IgD-negative memory B cell (primary cell): ENCODE measurements at regions not wholly inside any gene's neighbourhood (a gene's known extent, or its start where the extent isn't known, plus 50 kb on each side); places are given as distances from the start of the nearest gene placed in this dataset.

Source experiments
- H3K27ac Mint-ChIP-seq, 3 donors: one replicate each; pipeline ENCODE4 v1.8.0; 2020 to 2022; ENCODE audit warnings: mild to moderate bottlenecking in 3 of 3, mixed read lengths in 3 of 3, moderate library complexity in 1 of 3
- H3K27me3 Mint-ChIP-seq: one replicate; pipeline ENCODE4 v1.8.0; 2021; ENCODE audit warnings: mixed read lengths
- H3K36me3 Mint-ChIP-seq: one replicate; pipeline ENCODE4 v1.8.0; 2020; ENCODE audit warnings: mild to moderate bottlenecking, mixed read lengths
- H3K4me1 Mint-ChIP-seq, 3 donors: one replicate each; pipeline ENCODE4 v1.8.0; 2020 to 2022; ENCODE audit warnings: mixed read lengths in 3 of 3, mild to moderate bottlenecking in 1 of 3
- H3K4me3 Mint-ChIP-seq, 4 donors: one replicate each; pipeline ENCODE4 v1.8.0; 2020 to 2022; ENCODE audit warnings: mild to moderate bottlenecking in 4 of 4, mixed read lengths in 4 of 4, moderate library complexity in 3 of 4
- H3K9me3 Mint-ChIP-seq, 3 donors: one replicate each; pipeline ENCODE4 v1.8.0; 2020 to 2021; ENCODE audit warnings: mixed read lengths in 3 of 3, mild to moderate bottlenecking in 1 of 3

DNA sequence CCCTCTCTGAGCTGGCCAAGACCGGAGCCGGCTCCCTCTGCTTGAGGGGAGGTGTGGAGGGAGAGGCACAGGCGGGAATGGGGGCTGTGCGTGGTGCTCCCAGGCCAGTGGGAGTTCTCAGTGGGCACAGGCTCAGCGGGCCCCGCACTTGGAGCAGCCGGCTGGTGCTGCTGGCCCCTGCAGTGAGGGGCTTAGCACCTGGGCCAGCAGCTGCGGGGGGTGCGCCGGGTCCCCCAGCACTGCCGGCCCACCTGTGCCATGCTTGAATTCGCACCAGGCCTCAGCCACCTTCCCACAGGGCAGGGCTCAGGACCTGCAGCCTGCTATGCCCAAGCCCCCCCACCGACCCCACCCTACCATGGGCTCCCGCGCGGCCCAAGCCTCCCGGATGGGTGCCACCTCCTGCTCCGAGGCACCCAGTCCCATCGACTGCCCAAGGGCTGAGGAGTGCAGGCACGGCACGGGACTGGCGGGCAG is 602.5 kb downstream of the KCTD8 start:
- Mint-ChIP-seq H3K4me3 (no peak overlapping the region), H3K27ac (no peak overlapping the region), H3K9me3 (peaks cover 0 to 5% (median 4%) of the 10 kb centered on the region in 3 donors), H3K36me3 (no peaks in the 10 kb centered on the region), H3K27me3 (no peaks in the 10 kb centered on the region), H3K4me1 (no peaks in the 10 kb centered on the region)

DNA sequence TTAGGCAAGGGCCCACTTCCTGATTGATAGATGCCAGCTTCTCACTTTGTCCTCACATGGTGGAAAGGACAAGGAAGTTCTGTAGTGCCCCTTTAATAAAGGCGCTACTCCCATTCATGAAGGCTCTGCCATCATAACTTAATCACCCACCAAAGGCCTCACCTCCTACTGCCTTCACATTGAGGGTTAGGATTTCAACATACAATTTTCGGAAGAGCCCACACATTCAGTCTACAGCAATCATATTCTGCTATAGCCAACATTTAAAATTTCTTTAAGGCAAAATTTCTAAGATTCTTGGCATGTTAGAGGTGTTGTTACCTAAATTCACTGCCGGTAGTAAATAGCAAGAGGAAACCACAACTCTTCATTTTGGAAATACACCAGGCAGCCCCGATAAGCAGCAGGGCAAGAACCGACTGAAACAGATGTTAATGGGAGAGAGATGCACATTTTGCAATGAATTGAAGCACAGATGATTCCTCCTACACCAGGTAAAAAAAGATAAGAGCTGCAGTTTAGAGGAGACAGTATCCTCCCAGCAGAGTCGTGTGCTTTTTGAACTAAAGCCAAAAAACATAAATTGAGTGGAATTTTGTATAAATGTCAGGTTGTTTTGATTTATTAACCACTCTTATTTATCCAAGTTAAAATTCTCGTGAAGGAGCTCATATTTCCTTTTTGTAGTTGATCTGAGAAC is 594.9 kb downstream of the KCTD8 start:
- H3K27me3 Mint-ChIP-seq: no peaks in the 10 kb centered on the region
- no peak overlapping the region for H3K27ac Mint-ChIP-seq
- no peaks in the 10 kb centered on the region for H3K36me3 Mint-ChIP-seq
- H3K4me3 Mint-ChIP-seq: no peak overlapping the region
- peaks cover 0 to 1% (median 0%) of the 10 kb centered on the region in 3 donors for H3K9me3 Mint-ChIP-seq
- H3K4me1 Mint-ChIP-seq: no peaks in the 10 kb centered on the region

- H3K9me3 Mint-ChIP-seq: peaks cover 0 to 3% (median 1%) of the 10 kb centered on the region in 3 donors
- no peaks in the 10 kb centered on the region for H3K27me3 Mint-ChIP-seq
- H3K4me3 Mint-ChIP-seq: no peak overlapping the region
- no peaks in the 10 kb centered on the region for H3K36me3 Mint-ChIP-seq
- H3K27ac Mint-ChIP-seq: no peak overlapping the region
- no peaks in the 10 kb centered on the region for H3K4me1 Mint-ChIP-seq
These were observed 593.3 kb downstream of the KCTD8 start for GRCh38 chr4:43855283-43855682.

DNA sequence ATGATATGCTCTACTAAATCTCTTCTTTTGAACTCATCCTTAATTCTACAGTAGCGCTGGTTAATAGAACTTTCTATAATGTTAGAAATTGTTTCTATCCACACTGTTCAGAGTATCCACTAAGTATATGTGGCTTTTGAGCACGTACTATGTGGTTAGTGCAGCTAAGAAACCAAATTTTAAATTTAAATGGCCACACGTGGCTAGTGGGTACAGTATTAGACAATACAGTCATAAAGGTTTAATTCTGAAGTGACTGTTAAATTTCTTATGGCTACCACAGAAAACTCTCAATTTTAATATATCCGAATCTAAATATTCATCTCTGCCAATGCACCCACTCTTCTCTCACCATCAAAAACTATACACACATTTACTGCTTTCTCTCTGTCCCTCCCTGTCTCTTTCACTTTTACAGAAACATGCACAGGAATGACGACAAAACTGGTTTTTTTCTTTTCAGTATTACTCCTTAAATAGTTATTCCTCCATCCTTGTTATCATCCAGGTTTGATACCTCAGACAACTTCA is 583.9 kb downstream of the KCTD8 start:
- H3K4me1 Mint-ChIP-seq: peaks cover 0 to 7% (median 3%) of the 10 kb centered on the region in 3 donors
- H3K27ac Mint-ChIP-seq: no peak overlapping the region
- no peaks in the 10 kb centered on the region for H3K36me3 Mint-ChIP-seq
- peak overlapping the region in 1 of 4 donors; percentile 13 for H3K4me3 Mint-ChIP-seq
- peaks cover 2 to 11% (median 4%) of the 10 kb centered on the region in 3 donors for H3K9me3 Mint-ChIP-seq
- H3K27me3 Mint-ChIP-seq: no peaks in the 10 kb centered on the region

DNA sequence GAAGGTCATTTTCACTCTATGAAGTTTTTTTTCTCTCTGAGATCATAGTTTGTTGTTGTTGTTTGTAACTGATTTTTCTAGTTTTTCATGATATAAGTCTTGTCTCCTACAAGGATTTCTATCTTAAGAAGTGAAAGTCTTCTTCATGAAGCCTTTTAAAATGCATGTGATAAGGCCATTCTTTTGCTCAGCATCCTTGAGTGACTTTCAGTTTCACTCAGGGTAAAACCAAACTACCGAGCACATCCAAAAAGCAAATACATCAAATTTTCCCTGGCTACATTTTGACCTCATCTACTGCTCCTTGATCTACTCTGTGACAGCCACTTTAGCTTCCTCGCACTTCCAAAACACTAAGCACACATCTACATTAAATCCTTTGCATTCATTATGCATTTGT is 580.7 kb downstream of the KCTD8 start:
- no peak overlapping the region for H3K27ac Mint-ChIP-seq
- H3K4me1 Mint-ChIP-seq: peaks cover 0 to 7% (median 3%) of the 10 kb centered on the region in 3 donors
- no peaks in the 10 kb centered on the region for H3K27me3 Mint-ChIP-seq
- H3K4me3 Mint-ChIP-seq: peak overlapping the region in 1 of 4 donors; percentile 34
- no peaks in the 10 kb centered on the region for H3K36me3 Mint-ChIP-seq
- peaks cover 2 to 8% (median 4%) of the 10 kb centered on the region in 3 donors for H3K9me3 Mint-ChIP-seq

- H3K4me1 Mint-ChIP-seq: no peaks in the 10 kb centered on the region
- no peaks in the 10 kb centered on the region for H3K36me3 Mint-ChIP-seq
- peaks cover 0 to 5% (median 5%) of the 10 kb centered on the region in 3 donors for H3K9me3 Mint-ChIP-seq
- no peak overlapping the region for H3K4me3 Mint-ChIP-seq
- H3K27ac Mint-ChIP-seq: no peak overlapping the region
- H3K27me3 Mint-ChIP-seq: no peaks in the 10 kb centered on the region
These were observed 573.0 kb downstream of the KCTD8 start for GRCh38 chr4:43875655-43876054.

DNA sequence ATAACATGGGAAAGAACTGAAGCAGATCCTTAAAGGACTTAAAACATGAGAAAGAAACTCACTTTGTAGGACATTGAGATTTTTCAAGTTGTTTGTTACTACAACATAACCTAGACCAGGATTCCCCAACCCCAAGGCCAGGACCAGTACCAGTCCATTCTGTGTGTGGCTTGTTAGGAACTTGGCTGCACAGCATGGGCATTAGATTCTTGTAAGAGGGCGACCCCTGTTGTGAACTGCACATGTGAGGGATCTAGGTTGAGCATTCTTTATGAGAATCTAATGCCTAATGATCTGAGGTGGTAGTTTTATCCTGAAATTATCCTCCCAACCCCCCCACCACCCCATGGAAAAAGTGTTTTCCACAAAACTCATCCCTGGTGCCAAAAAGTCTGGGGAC is 566.1 kb downstream of the KCTD8 start:
- no peaks in the 10 kb centered on the region for H3K4me1 Mint-ChIP-seq
- peaks cover 0 to 4% (median 1%) of the 10 kb centered on the region in 3 donors for H3K9me3 Mint-ChIP-seq
- peaks cover 2% of the 10 kb centered on the region for H3K36me3 Mint-ChIP-seq
- H3K27ac Mint-ChIP-seq: no peak overlapping the region
- H3K27me3 Mint-ChIP-seq: no peaks in the 10 kb centered on the region
- H3K4me3 Mint-ChIP-seq: no peak overlapping the region

DNA sequence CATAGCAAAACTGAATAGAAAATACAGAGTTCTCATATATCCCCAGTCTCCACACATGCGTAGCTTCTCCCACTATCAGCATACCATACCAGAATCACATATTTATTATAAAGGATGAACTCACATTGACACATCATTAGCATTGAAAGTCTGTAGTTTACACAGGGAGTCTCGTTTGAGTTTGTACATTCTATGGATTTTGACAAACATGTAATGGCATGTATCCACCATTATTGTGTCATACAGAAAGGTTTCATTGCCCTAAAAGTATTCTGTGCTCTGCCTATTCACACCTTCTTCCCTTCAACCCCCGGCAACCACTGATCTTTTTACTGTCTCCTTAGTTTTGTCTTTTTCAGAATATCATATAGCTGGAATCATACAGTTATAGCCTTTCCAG is 562.4 kb downstream of the KCTD8 start:
- no peak overlapping the region for H3K27ac Mint-ChIP-seq
- peaks cover 0 to 1% (median under 1%) of the 10 kb centered on the region in 3 donors for H3K9me3 Mint-ChIP-seq
- H3K27me3 Mint-ChIP-seq: no peaks in the 10 kb centered on the region
- peaks cover 2% of the 10 kb centered on the region for H3K36me3 Mint-ChIP-seq
- no peaks in the 10 kb centered on the region for H3K4me1 Mint-ChIP-seq
- H3K4me3 Mint-ChIP-seq: no peak overlapping the region

GRCh38 chr4:43898836-43899235 is 549.8 kb downstream of the KCTD8 start:
- H3K27ac Mint-ChIP-seq: no peak overlapping the region
- H3K36me3 Mint-ChIP-seq: no peaks in the 10 kb centered on the region
- H3K9me3 Mint-ChIP-seq: peaks cover 0 to 4% (median 2%) of the 10 kb centered on the region in 3 donors
- no peak overlapping the region for H3K4me3 Mint-ChIP-seq
- no peaks in the 10 kb centered on the region for H3K27me3 Mint-ChIP-seq
- peaks cover 0 to 1% (median 0%) of the 10 kb centered on the region in 3 donors for H3K4me1 Mint-ChIP-seq

DNA sequence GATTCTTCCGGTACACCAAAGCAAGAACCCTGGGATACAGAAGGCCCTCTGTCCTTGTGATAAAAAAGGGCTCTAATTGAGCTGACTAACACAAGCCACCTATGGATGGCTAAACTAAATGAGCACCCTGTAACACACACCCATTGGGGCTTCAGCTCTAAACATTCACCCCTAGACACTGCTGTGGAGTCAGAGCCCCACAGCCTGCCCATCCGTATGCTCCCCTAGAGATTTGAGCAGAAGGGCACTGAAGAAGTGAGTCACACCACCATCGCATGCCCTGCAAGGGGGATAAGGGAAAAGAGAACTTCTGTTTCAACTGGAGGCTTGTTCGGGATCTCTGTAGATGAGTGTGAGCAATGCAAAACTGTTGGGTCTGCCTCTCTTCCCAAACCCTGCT is 545.2 kb downstream of the KCTD8 start:
- Mint-ChIP-seq H3K4me1 (peaks cover 0 to 1% (median 0%) of the 10 kb centered on the region in 3 donors), H3K27me3 (no peaks in the 10 kb centered on the region), H3K27ac (no peak overlapping the region), H3K9me3 (peaks cover 0 to 2% (median 0%) of the 10 kb centered on the region in 3 donors), H3K36me3 (no peaks in the 10 kb centered on the region), H3K4me3 (no peak overlapping the region)

- peaks cover 0 to 19% (median 12%) of the 10 kb centered on the region in 3 donors for H3K9me3 Mint-ChIP-seq
- no peak overlapping the region for H3K27ac Mint-ChIP-seq
- H3K27me3 Mint-ChIP-seq: no peaks in the 10 kb centered on the region
- no peaks in the 10 kb centered on the region for H3K4me1 Mint-ChIP-seq
- H3K36me3 Mint-ChIP-seq: no peaks in the 10 kb centered on the region
- H3K4me3 Mint-ChIP-seq: no peak overlapping the region
These were observed 530.2 kb downstream of the KCTD8 start for GRCh38 chr4:43918377-43918776.

GRCh38 chr4:43932448-43932847 is 516.2 kb downstream of the KCTD8 start:
- H3K4me1 Mint-ChIP-seq: no peaks in the 10 kb centered on the region
- no peak overlapping the region for H3K4me3 Mint-ChIP-seq
- no peaks in the 10 kb centered on the region for H3K36me3 Mint-ChIP-seq
- H3K9me3 Mint-ChIP-seq: peaks cover 0 to 3% (median 0%) of the 10 kb centered on the region in 3 donors
- H3K27me3 Mint-ChIP-seq: no peaks in the 10 kb centered on the region
- no peak overlapping the region for H3K27ac Mint-ChIP-seq

DNA sequence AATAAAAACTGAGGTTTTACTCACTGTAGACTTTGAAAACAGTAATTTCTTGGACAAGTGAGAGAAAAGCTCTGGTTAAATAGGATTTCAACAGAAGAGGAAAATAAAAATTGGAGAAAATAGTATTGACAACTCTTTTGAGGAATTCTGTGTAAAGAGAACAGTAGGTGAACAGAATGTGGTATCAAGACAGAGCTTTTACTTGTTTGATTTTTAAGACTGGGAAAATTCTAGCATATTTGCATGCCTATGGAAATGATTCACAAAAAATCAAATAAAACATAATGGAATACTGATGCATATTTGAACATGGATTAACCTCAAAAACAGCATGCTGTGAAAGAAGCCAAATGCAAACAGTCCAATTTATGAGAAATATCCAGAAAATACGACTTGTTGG is 504.6 kb downstream of the KCTD8 start:
- H3K4me1 Mint-ChIP-seq: no peaks in the 10 kb centered on the region
- H3K27ac Mint-ChIP-seq: no peak overlapping the region
- no peaks in the 10 kb centered on the region for H3K27me3 Mint-ChIP-seq
- no peaks in the 10 kb centered on the region for H3K36me3 Mint-ChIP-seq
- peaks cover 0 to 10% (median 2%) of the 10 kb centered on the region in 3 donors for H3K9me3 Mint-ChIP-seq
- no peak overlapping the region for H3K4me3 Mint-ChIP-seq

DNA sequence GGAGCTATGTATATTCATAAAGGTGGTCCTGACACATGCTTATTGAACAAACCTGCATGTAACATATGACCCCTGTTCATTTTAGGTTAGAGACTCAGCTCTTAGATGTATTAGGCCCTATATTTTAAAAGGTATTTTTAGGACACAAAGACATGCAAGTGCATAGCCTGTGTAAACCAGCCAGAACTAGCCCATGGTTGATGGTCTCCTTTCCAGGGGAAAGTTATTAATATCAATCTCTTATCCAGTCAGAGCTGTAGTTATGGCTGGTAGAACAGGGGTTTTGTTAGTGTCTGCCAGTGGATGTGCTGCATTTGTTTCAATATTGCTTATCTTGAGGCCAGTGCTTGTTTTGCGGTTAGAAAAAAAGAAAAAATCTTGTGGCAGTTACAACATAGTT is 488.6 kb downstream of the KCTD8 start:
- no peaks in the 10 kb centered on the region for H3K27me3 Mint-ChIP-seq
- H3K4me3 Mint-ChIP-seq: no peak overlapping the region
- peaks cover 0 to 2% (median 0%) of the 10 kb centered on the region in 3 donors for H3K9me3 Mint-ChIP-seq
- no peaks in the 10 kb centered on the region for H3K36me3 Mint-ChIP-seq
- no peak overlapping the region for H3K27ac Mint-ChIP-seq
- no peaks in the 10 kb centered on the region for H3K4me1 Mint-ChIP-seq

GRCh38 chr4:43968011-43968410 is 480.6 kb downstream of the KCTD8 start:
- H3K36me3 Mint-ChIP-seq: no peaks in the 10 kb centered on the region

DNA sequence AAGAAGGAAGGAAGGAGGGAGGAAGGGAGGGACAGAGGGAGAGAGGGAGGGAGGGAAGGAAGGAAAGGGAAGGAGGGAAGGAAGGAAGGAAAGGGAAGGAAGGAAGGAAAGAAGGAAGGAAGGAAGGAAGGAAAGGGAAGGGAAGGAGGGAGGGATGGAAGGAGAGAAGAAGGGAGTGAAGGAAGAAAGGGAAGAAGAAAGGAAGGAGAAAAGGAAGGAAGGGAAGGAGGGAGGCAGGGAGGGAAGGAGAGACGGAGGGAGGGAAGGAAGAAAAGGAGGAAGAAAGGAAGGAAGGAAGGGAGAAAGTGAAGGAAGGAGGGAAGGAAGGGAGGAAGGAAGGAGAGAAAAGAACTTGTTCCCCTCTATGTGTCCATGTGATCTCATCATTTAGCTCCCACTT is 465.0 kb downstream of the KCTD8 start:
- H3K4me3 Mint-ChIP-seq: no peak overlapping the region
- H3K9me3 Mint-ChIP-seq: peaks cover 0 to 3% (median 2%) of the 10 kb centered on the region in 3 donors
- no peak overlapping the region for H3K27ac Mint-ChIP-seq
- peaks cover 1% of the 10 kb centered on the region for H3K36me3 Mint-ChIP-seq
- H3K4me1 Mint-ChIP-seq: peaks cover 0 to 4% (median 0%) of the 10 kb centered on the region in 3 donors
- no peaks in the 10 kb centered on the region for H3K27me3 Mint-ChIP-seq

More at GRCh38 chr4:43968011-43968410, 480.6 kb downstream of the KCTD8 start:
- Mint-ChIP-seq H3K9me3 (peaks cover 0 to 3% (median 2%) of the 10 kb centered on the region in 3 donors), H3K27ac (no peak overlapping the region), H3K4me1 (no peaks in the 10 kb centered on the region), H3K27me3 (no peaks in the 10 kb centered on the region), H3K4me3 (no peak overlapping the region)
